Natural killer cell (primary cell): ENCODE measurements at regions not wholly inside any gene's neighbourhood (a gene's known extent, or its start where the extent isn't known, plus 50 kb on each side); places are given as distances from the start of the nearest gene placed in this dataset.

ENCODE experiments used
- ATAC-seq, 3 donors: fragments of 150-1000 bp in 2 of 3; fragments of 200-7000 bp in 1 of 3; cut with Tn5 transposase; 1 replicate in 1 of 3; 2 replicates in 2 of 3; pipeline ENCODE4 v1.10.0; 2021; ENCODE audit warnings: mild to moderate bottlenecking in 2 of 3, moderate library complexity in 2 of 3
- DNase-seq, 2 donors: peaks; one replicate each; pipeline versions ENCODE4 v3.0.0 to v3.0.0-alpha.2; 2013 to 2021; ENCODE audit warnings: mixed read lengths in 1 of 2
- H3K27ac ChIP-seq: one replicate; pipeline ENCODE4 v1.5.1; 2013; ENCODE audit warnings: mild to moderate bottlenecking, low read length
- H3K27me3 ChIP-seq: one replicate; pipeline ENCODE4 v1.6.1; 2013; ENCODE audit warnings: low read length; ENCODE audit not compliant: control insufficient read depth, insufficient read depth
- H3K36me3 ChIP-seq: one replicate; pipeline ENCODE4 v1.6.1; 2013; ENCODE audit warnings: low read length; ENCODE audit not compliant: control insufficient read depth, insufficient read depth
- H3K4me1 ChIP-seq: one replicate; pipeline ENCODE4 v1.6.1; 2013; ENCODE audit warnings: low read length; ENCODE audit not compliant: control insufficient read depth, insufficient read depth
- H3K4me3 ChIP-seq: one replicate; pipeline ENCODE4 v1.5.1; 2013; ENCODE audit warnings: low read length
- H3K9me3 ChIP-seq: one replicate; pipeline ENCODE4 v1.6.1; 2013; ENCODE audit warnings: low read length; ENCODE audit not compliant: control insufficient read depth, insufficient read depth
- H3K27ac Mint-ChIP-seq, 2 donors: one replicate each; pipeline ENCODE4 v1.8.0; 2022; ENCODE audit warnings: mild to moderate bottlenecking in 2 of 2, mixed read lengths in 2 of 2, moderate library complexity in 1 of 2
- H3K27me3 Mint-ChIP-seq, 2 donors: one replicate each; pipeline ENCODE4 v1.8.0; 2022; ENCODE audit warnings: low read depth in 2 of 2, mixed read lengths in 2 of 2
- H3K36me3 Mint-ChIP-seq: one replicate; pipeline ENCODE4 v1.8.0; 2022; ENCODE audit warnings: mixed read lengths
- H3K4me1 Mint-ChIP-seq, 2 donors: one replicate each; pipeline ENCODE4 v1.8.0; 2022; ENCODE audit warnings: mixed read lengths in 2 of 2
- H3K4me3 Mint-ChIP-seq: one replicate; pipeline ENCODE4 v1.8.0; 2022; ENCODE audit warnings: mild to moderate bottlenecking, moderate library complexity, mixed read lengths
- H3K9me3 Mint-ChIP-seq, 2 donors: one replicate each; pipeline ENCODE4 v1.8.0; 2022; ENCODE audit warnings: mixed read lengths in 2 of 2
- CTCF ChIP-seq: fragments of 200-600 bp; IDR thresholded peaks from one replicate; pipeline ENCODE4 v1.8.0; 2022; ENCODE audit warnings: antibody characterized with exemption
- WGBS: methylation state at CpG from one replicate; pipeline ENCODE4 v1.1.7; 2013; ENCODE audit warnings: missing lambda C conversion rate; ENCODE audit not compliant: insufficient coverage; 5-methylcytosine and 5-hydroxymethylcytosine counted together
- intact Hi-C: fragments of 100-400 bp; cut with micrococcal nuclease; formaldehyde crosslinking; loops from one replicate; pipeline ENCODE4 v1.14.2; 2022

- 62% methylated on average over 7 of the region's 9 CpGs for WGBS
- DNase-seq (no peak), ATAC-seq (no peak)
- no peak overlapping the region for H3K4me3 Mint-ChIP-seq
- no peaks in the 10 kb centered on the region for H3K4me1 Mint-ChIP-seq
- no peaks in the 10 kb centered on the region for H3K36me3 Mint-ChIP-seq
- intact Hi-C loops: no loop called here
- Histone ChIP-seq H3K9me3 (no peaks in the 10 kb centered on the region), H3K27me3 (no peaks in the 10 kb centered on the region), H3K4me1 (no peaks in the 10 kb centered on the region), H3K4me3 (no peak overlapping the region), H3K27ac (no peak overlapping the region), H3K36me3 (no peaks in the 10 kb centered on the region)
- TF ChIP-seq CTCF: no peak
- no peak overlapping the region for H3K27ac Mint-ChIP-seq
- H3K27me3 Mint-ChIP-seq: no peaks in the 10 kb centered on the region
- H3K9me3 Mint-ChIP-seq: peaks cover 5 to 20% of the 10 kb centered on the region in 2 donors
These were observed 410.3 kb upstream of the TBX3 start for GRCh38 chr12:115094163-115094816.

GRCh38 chr12:115093261-115093660 lies 409.3 kb upstream of the TBX3 start:
- Histone ChIP-seq H3K36me3 (no peaks in the 10 kb centered on the region), H3K27ac (no peak overlapping the region), H3K27me3 (no peaks in the 10 kb centered on the region), H3K4me1 (no peaks in the 10 kb centered on the region), H3K4me3 (no peak overlapping the region), H3K9me3 (no peaks in the 10 kb centered on the region)
- Mint-ChIP-seq H3K4me1 (no peaks in the 10 kb centered on the region), H3K27ac (no peak overlapping the region), H3K27me3 (no peaks in the 10 kb centered on the region), H3K9me3 (peaks cover 5 to 18% of the 10 kb centered on the region in 2 donors), H3K36me3 (no peaks in the 10 kb centered on the region), H3K4me3 (no peak overlapping the region)
- TF ChIP-seq CTCF: no peak
- intact Hi-C loops: no loop called here
- ATAC-seq (no peak), DNase-seq (no peak)
- 100% methylated on average over 1 of the region's 1 CpG for WGBS

- H3K27ac ChIP-seq: no peak overlapping the region
- no peak for ATAC-seq
These were observed 406.8 kb upstream of the TBX3 start for GRCh38 chr12:115090783-115091182.

More at GRCh38 chr12:115090783-115091182, 406.8 kb upstream of the TBX3 start:
- intact Hi-C loops: no loop called here
- H3K27ac Mint-ChIP-seq: no peak overlapping the region
- Histone ChIP-seq H3K4me3 (no peak overlapping the region), H3K27me3 (no peaks in the 10 kb centered on the region), H3K4me1 (no peaks in the 10 kb centered on the region), H3K9me3 (no peaks in the 10 kb centered on the region), H3K36me3 (no peaks in the 10 kb centered on the region)
- WGBS: 81% methylated on average over 4 of the region's 4 CpGs
- H3K4me3 Mint-ChIP-seq: no peak overlapping the region
- no peaks in the 10 kb centered on the region for H3K36me3 Mint-ChIP-seq
- DNase-seq: no peak
- no peaks in the 10 kb centered on the region for H3K27me3 Mint-ChIP-seq
- H3K9me3 Mint-ChIP-seq: peaks cover 5 to 15% of the 10 kb centered on the region in 2 donors
- no peaks in the 10 kb centered on the region for H3K4me1 Mint-ChIP-seq
- TF ChIP-seq CTCF: no peak
